Chondrocyte (in vitro differentiated cells): ENCODE measurements at regions not wholly inside any gene's neighbourhood (a gene's known extent, or its start where the extent isn't known, plus 50 kb on each side); places are given as distances from the start of the nearest gene placed in this dataset.

Source experiments
- DNase-seq: peaks from one replicate; pipeline ENCODE4 v3.0.0; 2021; ENCODE audit warnings: mixed read lengths, low spot score
- H3K27ac Mint-ChIP-seq: one replicate; pipeline ENCODE4 v1.8.0; 2021; ENCODE audit warnings: mild to moderate bottlenecking, moderate library complexity, mixed read lengths; ENCODE audit not compliant: unreplicated experiment
- H3K27me3 Mint-ChIP-seq: 2 replicates; pipeline ENCODE4 v1.8.0; 2021; ENCODE audit warnings: low read depth, mixed read lengths
- H3K36me3 Mint-ChIP-seq: 2 replicates; pipeline ENCODE4 v1.8.0; 2021; ENCODE audit warnings: low read depth, mixed read lengths
- H3K4me1 Mint-ChIP-seq: 2 replicates; pipeline ENCODE4 v1.8.0; 2021; ENCODE audit warnings: low read depth, mild to moderate bottlenecking, mixed read lengths
- H3K4me3 Mint-ChIP-seq: one replicate; pipeline ENCODE4 v1.8.0; 2021; ENCODE audit warnings: mild to moderate bottlenecking, moderate library complexity, mixed read lengths; ENCODE audit not compliant: unreplicated experiment
- H3K9me3 Mint-ChIP-seq: 2 replicates; pipeline ENCODE4 v1.8.0; 2021; ENCODE audit warnings: low read depth, mixed read lengths
- CTCF ChIP-seq: fragments of 200-600 bp; sonication (generic); IDR thresholded peaks from 2 replicates; pipeline ENCODE4 v1.5.0; 2021; ENCODE audit warnings: antibody characterized with exemption, mild to moderate bottlenecking, moderate library complexity

- no peak for TF ChIP-seq CTCF
Measured at GRCh38 chr3:110492876-110493275, 578.7 kb upstream of the NECTIN3 start.

GRCh38 chr3:110493438-110494092, 578.1 kb upstream of the NECTIN3 start:
- DNase-seq, result no peak
- Mint-ChIP-seq H3K4me1 (no peaks in the 10 kb centered on the region), H3K27me3 (no peaks in the 10 kb centered on the region), H3K4me3 (no peak overlapping the region), H3K36me3 (no peaks in the 10 kb centered on the region), H3K9me3 (peaks cover 5% of the 10 kb centered on the region), H3K27ac (no peak overlapping the region)
- no peak for TF ChIP-seq CTCF

More at GRCh38 chr3:110492876-110493275, 578.7 kb upstream of the NECTIN3 start:
- Mint-ChIP-seq H3K27me3 (no peaks in the 10 kb centered on the region), H3K4me1 (no peaks in the 10 kb centered on the region), H3K9me3 (peaks cover 11% of the 10 kb centered on the region), H3K36me3 (peaks cover 3% of the 10 kb centered on the region), H3K4me3 (no peak overlapping the region), H3K27ac (no peak overlapping the region)
- no peak for DNase-seq

- no peak for DNase-seq
- H3K4me1 Mint-ChIP-seq, result no peaks in the 10 kb centered on the region
- H3K9me3 Mint-ChIP-seq, result peaks cover under 1% of the 10 kb centered on the region
- H3K4me3 Mint-ChIP-seq, result no peak overlapping the region
- no peak for TF ChIP-seq CTCF
- no peaks in the 10 kb centered on the region for H3K36me3 Mint-ChIP-seq
- H3K27ac Mint-ChIP-seq, result no peak overlapping the region
- H3K27me3 Mint-ChIP-seq, result no peaks in the 10 kb centered on the region
Measured at GRCh38 chr3:110494093-110494490, 577.5 kb upstream of the NECTIN3 start.

- Mint-ChIP-seq H3K36me3 (no peaks in the 10 kb centered on the region), H3K27me3 (no peaks in the 10 kb centered on the region), H3K9me3 (peaks cover under 1% of the 10 kb centered on the region), H3K4me3 (no peak overlapping the region), H3K4me1 (no peaks in the 10 kb centered on the region), H3K27ac (no peak overlapping the region)
- DNase-seq, result no peak
- TF ChIP-seq CTCF, result no peak
Measured at GRCh38 chr3:110494728-110495127, 576.9 kb upstream of the NECTIN3 start.

GRCh38 chr3:110495201-110495927, 576.3 kb upstream of the NECTIN3 start:
- no peak overlapping the region for H3K27ac Mint-ChIP-seq

More at GRCh38 chr3:110495201-110495927, 576.3 kb upstream of the NECTIN3 start:
- Mint-ChIP-seq H3K4me3 (no peak overlapping the region), H3K4me1 (no peaks in the 10 kb centered on the region), H3K9me3 (peaks cover 6% of the 10 kb centered on the region), H3K36me3 (no peaks in the 10 kb centered on the region), H3K27me3 (no peaks in the 10 kb centered on the region)
- no peak for DNase-seq
- TF ChIP-seq CTCF, result no peak
